ENCODE measurements at regions not wholly inside any gene's neighbourhood (a gene's known extent, or its start where the extent isn't known, plus 50 kb on each side); places are given as distances from the start of the nearest gene placed in this dataset.

- WGBS, 2 donors: 85 to 94% methylated on average over 5 of the region's 5 CpGs
- H3K4me3 ChIP-seq (ENCODE audit: low read depth, poor library complexity, severe bottlenecking): no peak overlapping the region
- peak in 1 of 2 donors; percentile 23 for DNase-seq (ENCODE audit: low spot score in 2 of 2)
- intact Hi-C loops (cut with DNase I; ENCODE audit: low total_unique reads): no loop called here
- TF ChIP-seq CTCF (IDR thresholded peaks at IDR 0.05): no peak
Measured at GRCh38 chr1:234942879-234943506, 185.6 kb downstream of the TOMM20 start.

- WGBS, 2 donors: 87 to 93% methylated on average over 4 of the region's 4 CpGs
- no peak overlapping the region for H3K4me3 ChIP-seq (ENCODE audit: low read depth, poor library complexity, severe bottlenecking)
- TF ChIP-seq CTCF (IDR thresholded peaks at IDR 0.05): no peak
- TF ChIP-seq POLR2A (IDR thresholded peaks at IDR 0.05): no peak
- intact Hi-C loops (cut with DNase I; ENCODE audit: low total_unique reads): no loop called here
- peak in 1 of 2 donors; percentile 34 for DNase-seq (ENCODE audit: low spot score in 2 of 2)
Measured at GRCh38 chr1:234942012-234942332, 186.7 kb downstream of the TOMM20 start.

- intact Hi-C loops (cut with DNase I; ENCODE audit: low total_unique reads): no loop called here
- H3K4me3 ChIP-seq (ENCODE audit: low read depth, poor library complexity, severe bottlenecking): no peak overlapping the region
- 82 to 92% methylated on average over 3 of the region's 3 CpGs for WGBS, 2 donors
Measured at GRCh38 chr1:234941321-234942011, 187.2 kb downstream of the TOMM20 start.

GRCh38 chr1:234940841-234941240 lies 187.8 kb downstream of the TOMM20 start:
- DNase-seq (ENCODE audit: low spot score in 2 of 2): peak in 1 of 2 donors; percentile 71

More at GRCh38 chr1:234941321-234942011, 187.2 kb downstream of the TOMM20 start:
- DNase-seq (ENCODE audit: low spot score in 2 of 2): no peak
- TF ChIP-seq CTCF (IDR thresholded peaks at IDR 0.05) (no peak), POLR2A (IDR thresholded peaks at IDR 0.05) (no peak)

GRCh38 chr1:234938924-234939323 lies 189.7 kb downstream of the TOMM20 start:
- intact Hi-C loops (cut with DNase I; ENCODE audit: low total_unique reads): no loop called here
- WGBS, 2 donors: 63 to 65% methylated on average over 6 to 7 of the region's 7 CpGs
- DNase-seq (ENCODE audit: low spot score in 2 of 2): peak in 1 of 2 donors; percentile 77
- no peak overlapping the region for H3K4me3 ChIP-seq (ENCODE audit: low read depth, poor library complexity, severe bottlenecking)
- TF ChIP-seq CTCF (IDR thresholded peaks at IDR 0.05): no peak
- no peak for TF ChIP-seq POLR2A (IDR thresholded peaks at IDR 0.05)

More at GRCh38 chr1:234940841-234941240, 187.8 kb downstream of the TOMM20 start:
- no peak overlapping the region for H3K4me3 ChIP-seq (ENCODE audit: low read depth, poor library complexity, severe bottlenecking)
- 94 to 95% methylated on average over 7 of the region's 7 CpGs for WGBS, 2 donors
- intact Hi-C loops (cut with DNase I; ENCODE audit: low total_unique reads): no loop called here
- TF ChIP-seq POLR2A (IDR thresholded peaks at IDR 0.05) (no peak), CTCF (IDR thresholded peaks at IDR 0.05) (no peak)
